Mesodermal cell (in vitro differentiated cells): ENCODE measurements at regions not wholly inside any gene's neighbourhood (a gene's known extent, or its start where the extent isn't known, plus 50 kb on each side); places are given as distances from the start of the nearest gene placed in this dataset.
"Not testable (repeated sequence)": the region's sequence is repeated elsewhere in the genome, so short reads cannot be mapped to it uniquely, and the experiment has no call there.

Source experiments
- H3K27ac ChIP-seq: 2 replicates; pipeline ENCODE4 v1.7.0; 2013; ENCODE audit warnings: mild to moderate bottlenecking, low read depth, low read length, moderate library complexity; ENCODE audit not compliant: severe bottlenecking
- H3K36me3 ChIP-seq: 2 replicates; pipeline ENCODE4 v1.7.1; 2013; ENCODE audit warnings: mild to moderate bottlenecking, low read length, moderate library complexity; ENCODE audit not compliant: control insufficient read depth, insufficient read depth
- H3K4me1 ChIP-seq: one replicate; pipeline ENCODE4 v1.7.1; 2013; ENCODE audit warnings: mild to moderate bottlenecking, low read length; ENCODE audit not compliant: insufficient read depth, control insufficient read depth, poor library complexity, severe bottlenecking
- H3K4me3 ChIP-seq: 2 replicates; pipeline ENCODE4 v1.7.0; 2013; ENCODE audit warnings: low read length, control low read depth, mild to moderate bottlenecking; ENCODE audit not compliant: insufficient read depth, poor library complexity, severe bottlenecking; ENCODE audit errors: extremely low read depth
- H3K9me3 ChIP-seq: 2 replicates; pipeline ENCODE4 v1.7.1; 2013; ENCODE audit warnings: mild to moderate bottlenecking, low read length, moderate library complexity; ENCODE audit not compliant: control insufficient read depth
- WGBS, 2 experiments: methylation state at CpG; one replicate each; pipeline ENCODE4 v1.1.5; 2013; ENCODE audit warnings: missing lambda C conversion rate in 2 of 2; ENCODE audit not compliant: insufficient coverage in 2 of 2; 5-methylcytosine and 5-hydroxymethylcytosine counted together

DNA sequence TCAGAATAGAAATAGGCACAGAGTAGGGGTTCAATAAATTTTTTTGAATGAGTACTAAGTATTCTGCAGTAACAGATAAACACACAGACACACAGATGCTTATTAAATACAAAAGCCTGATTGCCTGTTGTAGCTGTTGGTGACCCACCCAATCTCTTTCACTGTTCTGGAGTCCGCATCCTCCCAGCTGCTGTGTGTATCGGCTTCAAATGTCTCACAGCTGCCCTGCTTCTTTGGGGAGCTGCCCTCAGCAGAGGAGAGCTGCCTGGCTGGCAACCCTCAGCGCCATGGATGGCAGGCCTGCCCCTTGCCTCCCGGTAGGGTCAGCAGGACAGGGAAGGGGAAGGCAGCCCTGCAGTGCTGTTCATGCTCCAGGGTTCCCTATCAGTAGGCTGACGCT, 50.5 kb upstream of the PRNP start:
- H3K27ac ChIP-seq, result no peak overlapping the region
- 92 to 95% methylated on average over 3 to 4 of the region's 5 CpGs for WGBS, 2 experiments
- peaks cover 15% of the 10 kb centered on the region for H3K4me1 ChIP-seq
- peaks cover 12% of the 10 kb centered on the region for H3K9me3 ChIP-seq
- no peak overlapping the region for H3K4me3 ChIP-seq
- no peaks in the 10 kb centered on the region for H3K36me3 ChIP-seq

DNA sequence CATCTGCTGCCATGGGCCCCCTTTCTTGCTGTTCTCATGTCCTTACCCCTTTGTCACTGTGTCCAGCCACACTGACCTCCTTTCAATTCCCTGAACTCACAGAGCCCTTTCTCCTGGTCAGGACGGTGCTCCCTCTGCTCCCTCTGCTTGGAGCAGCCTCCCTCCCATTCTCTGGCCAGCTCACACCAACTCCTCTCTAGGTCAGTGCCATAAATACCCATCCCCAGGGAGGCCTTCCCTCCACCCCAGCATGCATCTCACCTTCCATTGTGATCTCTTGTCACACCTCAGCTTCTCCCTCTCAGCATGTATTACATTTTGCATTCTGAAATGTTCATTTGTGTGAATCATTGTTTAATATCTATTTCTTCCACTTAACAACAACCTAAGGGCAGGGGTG, 50.9 kb upstream of the PRNP start:
- Histone ChIP-seq H3K9me3 (peaks cover 12% of the 10 kb centered on the region), H3K4me1 (peaks cover 15% of the 10 kb centered on the region), H3K36me3 (no peaks in the 10 kb centered on the region), H3K4me3 (no peak overlapping the region), H3K27ac (no peak overlapping the region)
- WGBS, 2 experiments, result 67 to 100% methylated on average over 1 of the region's 1 CpG

DNA sequence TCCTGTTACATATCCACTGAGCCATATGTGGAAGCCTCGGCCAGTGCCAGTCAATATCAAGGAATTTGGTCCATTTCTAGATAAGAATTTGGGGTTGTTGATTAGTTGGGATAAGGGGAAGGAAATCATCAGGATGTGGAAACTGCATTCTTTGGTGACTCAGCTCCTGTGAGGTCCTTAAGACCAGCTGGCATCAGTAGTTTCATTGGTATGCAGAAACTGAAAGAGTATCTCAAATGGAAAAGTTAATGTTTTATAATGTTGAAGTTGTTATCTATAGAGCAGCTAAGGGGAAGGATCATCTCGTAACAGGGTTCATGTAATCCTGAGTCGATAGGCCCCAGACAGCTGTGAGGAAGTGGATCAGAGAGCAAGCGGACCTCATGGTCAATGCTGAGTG, 52.5 kb upstream of the PRNP start:
- Histone ChIP-seq H3K9me3 (peaks cover 12% of the 10 kb centered on the region), H3K4me1 (peaks cover 15% of the 10 kb centered on the region), H3K27ac (peak overlapping the region; percentile 29), H3K4me3 (no peak overlapping the region), H3K36me3 (no peaks in the 10 kb centered on the region)
- WGBS, 2 experiments, result 86 to 90% methylated on average over 3 to 4 of the region's 4 CpGs

DNA sequence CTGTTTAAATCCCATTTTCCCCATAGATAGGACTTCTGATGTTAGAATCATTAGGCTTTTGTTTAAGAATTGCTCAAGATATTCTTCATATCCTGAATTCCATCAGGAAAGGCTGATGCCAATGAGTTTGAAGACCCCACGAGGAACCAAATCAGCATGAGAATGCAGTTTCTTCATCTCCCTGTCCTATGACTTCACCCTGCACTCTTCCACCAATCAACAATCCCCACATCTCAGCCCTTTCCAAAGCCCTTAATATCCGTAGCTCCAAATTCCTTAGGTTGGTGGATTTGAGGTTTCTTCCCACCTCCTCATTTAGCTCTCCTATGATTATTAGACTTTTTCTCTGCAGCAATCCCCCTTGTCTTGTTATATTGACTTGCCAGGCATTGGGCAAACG, 52.9 kb upstream of the PRNP start:
- Histone ChIP-seq H3K4me3 (no peak overlapping the region), H3K36me3 (no peaks in the 10 kb centered on the region), H3K9me3 (peaks cover 12% of the 10 kb centered on the region), H3K27ac (peak overlapping the region; percentile 29), H3K4me1 (peaks cover 15% of the 10 kb centered on the region)
- WGBS, 2 experiments, result 81 to 100% methylated on average over 1 to 2 of the region's 3 CpGs

DNA sequence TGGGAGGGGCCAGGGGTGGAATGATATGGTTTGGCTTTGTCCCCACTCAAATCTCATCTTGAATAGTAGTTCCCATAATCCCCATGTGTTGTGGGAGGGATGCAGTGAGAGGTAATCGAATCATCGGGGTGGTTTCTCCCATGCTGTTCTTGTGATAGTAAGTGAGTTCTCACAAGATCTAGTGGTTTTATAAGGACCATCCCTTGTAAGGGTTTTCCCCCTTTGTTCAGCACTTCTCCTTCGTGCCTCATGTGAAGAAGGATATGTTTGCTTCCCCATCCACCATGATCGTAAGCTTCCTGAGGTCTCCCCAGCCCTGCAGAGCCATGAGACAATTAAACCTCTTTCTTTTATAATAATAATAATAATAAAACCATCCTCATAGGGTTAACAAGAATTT, 53.4 kb upstream of the PRNP start:
- Histone ChIP-seq H3K9me3 (peaks cover 12% of the 10 kb centered on the region), H3K27ac (no peak overlapping the region), H3K4me3 (no peak overlapping the region), H3K4me1 (peaks cover 15% of the 10 kb centered on the region), H3K36me3 (no peaks in the 10 kb centered on the region)
- WGBS, 2 experiments, result no CpG with 5 or more reads among the region's 4 CpGs

DNA sequence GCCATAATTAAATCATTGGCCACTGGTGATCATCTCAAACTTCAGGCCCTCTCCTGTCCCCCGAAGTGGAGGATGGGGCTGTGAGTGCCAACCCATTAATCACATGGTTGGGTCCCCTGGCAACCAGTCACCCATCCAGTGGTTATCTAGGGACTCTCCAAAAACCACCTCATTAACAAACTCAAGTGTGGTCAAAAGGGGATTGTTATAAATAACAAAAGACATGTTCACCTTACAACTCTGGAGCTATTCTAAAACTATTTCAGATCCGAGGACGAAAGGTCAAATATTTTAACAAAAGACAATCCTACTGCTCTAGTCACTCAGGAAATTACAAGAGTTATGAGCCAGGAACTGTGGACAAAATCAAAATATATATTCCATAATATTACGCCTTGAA, 60.0 kb upstream of the PRNP start:
- WGBS, 2 experiments, result 64 to 100% methylated on average over 1 to 3 of the region's 4 CpGs
- Histone ChIP-seq H3K27ac (no peak overlapping the region), H3K4me1 (no peaks in the 10 kb centered on the region), H3K9me3 (peaks cover 11% of the 10 kb centered on the region), H3K4me3 (no peak overlapping the region), H3K36me3 (no peaks in the 10 kb centered on the region)

DNA sequence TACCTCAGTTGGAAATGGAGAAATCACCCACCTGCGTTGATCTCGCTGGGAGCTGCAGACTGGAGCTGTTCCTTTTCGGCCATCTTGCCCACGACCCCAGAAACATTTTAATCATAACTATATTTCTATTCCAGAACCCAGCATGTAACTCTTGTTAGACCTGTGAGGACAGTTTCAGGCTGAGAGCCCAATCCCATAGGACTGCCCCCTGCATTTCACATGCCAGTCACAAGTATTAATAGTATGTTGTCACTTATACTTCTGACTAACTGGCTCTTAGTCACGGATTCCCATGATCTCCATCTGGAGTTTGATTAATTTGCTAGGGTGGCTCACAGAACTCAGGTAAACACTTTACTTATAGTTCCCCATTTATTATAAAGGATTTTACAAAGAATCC, 60.6 kb upstream of the PRNP start:
- H3K36me3 ChIP-seq, result no peaks in the 10 kb centered on the region
- H3K27ac ChIP-seq, result no peak overlapping the region
- 100% methylated on average over 1 to 4 of the region's 5 CpGs for WGBS, 2 experiments
- H3K4me1 ChIP-seq, result no peaks in the 10 kb centered on the region
- peaks cover 8% of the 10 kb centered on the region for H3K9me3 ChIP-seq
- no peak overlapping the region for H3K4me3 ChIP-seq

DNA sequence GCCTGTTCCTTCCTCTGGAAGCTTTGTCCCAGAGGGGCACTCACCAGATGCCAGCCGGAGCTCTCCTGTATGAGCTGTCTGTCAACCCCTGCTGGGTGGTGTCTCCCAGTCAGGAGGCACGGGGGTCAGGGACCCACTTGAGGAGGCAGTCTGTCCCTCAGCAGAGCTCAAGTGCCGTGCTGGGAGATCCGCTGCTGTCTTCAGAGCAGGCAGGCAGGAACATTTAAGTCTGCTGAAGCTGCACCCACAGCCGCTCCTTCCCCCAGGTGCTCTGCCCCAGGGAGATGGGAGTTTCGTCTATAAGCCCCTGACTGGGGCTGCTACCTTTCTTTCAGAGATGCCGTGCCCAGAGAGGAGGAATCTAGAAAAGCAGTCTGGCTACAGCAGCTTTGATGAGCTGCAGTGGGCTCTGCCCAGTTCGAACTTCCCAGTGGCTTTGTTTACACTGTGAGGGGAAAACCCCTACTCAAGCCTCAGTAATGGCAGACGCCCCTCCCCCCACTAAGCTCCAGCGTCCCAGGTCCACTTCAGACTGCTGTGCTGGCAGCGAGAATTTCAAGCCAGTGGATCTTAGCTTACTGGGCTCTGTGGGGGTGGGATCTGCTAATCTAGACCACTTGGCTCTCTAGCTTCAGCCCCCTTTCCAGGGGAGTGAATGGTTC, 61.5 kb upstream of the PRNP start:
- H3K27ac ChIP-seq, H3K4me3 ChIP-seq, H3K4me1 ChIP-seq, H3K36me3 ChIP-seq, H3K9me3 ChIP-seq: not testable (repeated sequence)
- 83 to 90% methylated on average over 6 to 7 of the region's 11 CpGs for WGBS, 2 experiments

DNA sequence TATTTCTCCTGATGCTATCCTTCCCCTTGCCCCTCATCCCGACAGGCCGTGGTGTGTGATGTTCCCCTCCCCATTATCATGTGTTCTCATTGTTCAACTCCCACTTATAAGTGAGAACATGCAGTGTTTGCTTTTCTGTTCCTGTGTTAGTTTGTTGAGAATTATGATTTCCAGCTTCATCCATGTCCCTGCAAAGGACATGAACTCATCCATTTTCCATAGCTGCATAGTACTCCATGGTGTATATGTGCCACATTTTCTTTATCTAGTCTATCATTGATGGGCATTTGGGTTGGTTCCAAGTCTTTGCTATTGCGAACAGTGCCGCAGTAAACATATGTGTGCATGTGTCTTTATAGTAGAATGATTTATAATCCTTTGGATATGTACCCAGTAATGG, 67.1 kb upstream of the PRNP start:
- H3K4me3 ChIP-seq, H3K4me1 ChIP-seq, H3K27ac ChIP-seq, H3K36me3 ChIP-seq, H3K9me3 ChIP-seq: not testable (repeated sequence)
- WGBS, 2 experiments, result 100% methylated on average over 2 of the region's 4 CpGs; no CpG with 5 or more reads in 1 of the 2 experiments

DNA sequence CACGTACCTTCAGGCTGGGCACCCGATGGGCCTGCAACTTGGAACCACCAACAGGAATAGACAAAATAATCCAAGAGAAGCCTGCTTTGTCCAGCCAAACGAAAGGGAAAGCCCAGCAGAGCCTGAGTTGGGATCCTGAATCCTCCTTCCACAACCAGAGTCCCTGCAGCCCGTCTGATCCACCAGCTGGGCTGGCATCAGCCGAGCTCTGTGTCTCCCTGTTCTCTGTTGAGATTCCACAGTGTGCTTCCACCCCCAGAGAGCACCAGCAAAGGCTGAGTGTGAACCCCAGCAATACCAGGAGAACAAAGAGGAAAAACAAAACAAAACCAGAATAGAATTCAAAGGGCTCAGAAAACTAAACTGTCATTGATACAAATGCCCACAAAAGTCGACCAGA, 68.8 kb upstream of the PRNP start:
- no peaks in the 10 kb centered on the region for H3K36me3 ChIP-seq
- H3K27ac ChIP-seq, result no peak overlapping the region
- 91 to 93% methylated on average over 4 to 6 of the region's 6 CpGs for WGBS, 2 experiments
- no peaks in the 10 kb centered on the region for H3K9me3 ChIP-seq
- no peak overlapping the region for H3K4me3 ChIP-seq
- H3K4me1 ChIP-seq, result peaks cover 7% of the 10 kb centered on the region

DNA sequence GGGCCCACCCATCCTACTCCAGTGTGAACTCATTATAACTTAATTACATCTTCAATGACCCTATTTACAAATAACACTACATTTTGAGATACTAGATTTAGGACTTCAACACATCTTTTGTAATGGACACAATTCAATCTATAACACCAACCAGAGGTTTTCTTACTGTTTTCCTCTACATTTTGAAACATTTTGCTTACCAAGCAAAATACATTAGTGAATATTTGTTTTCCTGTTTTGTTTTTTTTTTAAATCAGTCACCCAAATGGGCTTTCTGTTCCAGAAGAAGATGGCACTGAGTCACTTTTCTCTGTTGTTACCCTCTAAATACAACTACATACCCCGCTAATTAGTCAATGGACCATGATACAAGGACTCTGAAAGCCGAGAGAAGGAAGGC, 69.2 kb upstream of the PRNP start:
- no peaks in the 10 kb centered on the region for H3K36me3 ChIP-seq
- H3K9me3 ChIP-seq, result no peaks in the 10 kb centered on the region
- no peak overlapping the region for H3K27ac ChIP-seq
- WGBS, 2 experiments, result 100% methylated on average over 1 of the region's 2 CpGs; no CpG with 5 or more reads in 1 of the 2 experiments
- no peak overlapping the region for H3K4me3 ChIP-seq
- H3K4me1 ChIP-seq, result peaks cover 7% of the 10 kb centered on the region
